ENCODE measurements at regions not wholly inside any gene's neighbourhood (a gene's known extent, or its start where the extent isn't known, plus 50 kb on each side); places are given as distances from the start of the nearest gene placed in this dataset.
"Not testable (repeated sequence)": the region's sequence is repeated elsewhere in the genome, so short reads cannot be mapped to it uniquely, and the experiment has no call there.

DNA sequence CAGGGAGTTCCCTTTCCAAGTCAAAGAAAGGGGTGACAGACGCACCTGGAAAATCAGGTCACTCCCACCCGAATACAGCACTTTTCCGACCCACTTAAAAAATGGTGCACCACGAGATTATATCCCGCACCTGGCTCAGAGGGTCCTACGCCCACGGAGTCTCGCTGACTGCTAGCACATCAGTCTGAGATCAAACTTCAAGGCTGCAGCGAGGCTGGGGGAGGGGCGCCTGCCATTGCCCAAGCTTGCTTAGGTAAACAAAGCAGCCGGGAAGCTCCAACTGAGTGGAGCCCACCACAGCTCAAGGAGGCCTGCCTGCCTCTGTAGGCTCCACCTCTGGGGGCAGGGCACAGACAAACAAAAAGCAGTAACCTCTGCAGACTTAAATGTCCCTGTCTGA, 277.8 kb upstream of the ARHGAP42 start:
- DNase-seq = not testable (repeated sequence)

DNA sequence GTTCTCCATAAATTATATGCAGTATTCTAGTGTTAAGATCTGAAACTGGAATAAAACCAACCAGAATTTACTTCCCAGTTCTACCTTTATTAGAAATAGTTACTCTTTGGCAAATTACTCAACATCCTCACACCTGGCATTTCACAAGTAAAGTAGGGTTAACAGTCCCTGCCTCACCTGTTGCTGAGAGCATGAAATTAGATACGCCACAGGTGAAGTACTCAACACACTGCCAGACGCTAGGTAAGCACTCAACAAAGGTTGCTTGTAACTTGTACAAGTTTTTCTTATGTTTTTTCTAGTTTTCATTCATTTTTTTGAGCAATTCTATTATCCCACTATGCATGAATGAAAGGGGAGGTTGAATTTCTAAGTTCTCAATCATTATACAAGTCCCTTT, 267.6 kb upstream of the ARHGAP42 start:
- no peak for DNase-seq

DNA sequence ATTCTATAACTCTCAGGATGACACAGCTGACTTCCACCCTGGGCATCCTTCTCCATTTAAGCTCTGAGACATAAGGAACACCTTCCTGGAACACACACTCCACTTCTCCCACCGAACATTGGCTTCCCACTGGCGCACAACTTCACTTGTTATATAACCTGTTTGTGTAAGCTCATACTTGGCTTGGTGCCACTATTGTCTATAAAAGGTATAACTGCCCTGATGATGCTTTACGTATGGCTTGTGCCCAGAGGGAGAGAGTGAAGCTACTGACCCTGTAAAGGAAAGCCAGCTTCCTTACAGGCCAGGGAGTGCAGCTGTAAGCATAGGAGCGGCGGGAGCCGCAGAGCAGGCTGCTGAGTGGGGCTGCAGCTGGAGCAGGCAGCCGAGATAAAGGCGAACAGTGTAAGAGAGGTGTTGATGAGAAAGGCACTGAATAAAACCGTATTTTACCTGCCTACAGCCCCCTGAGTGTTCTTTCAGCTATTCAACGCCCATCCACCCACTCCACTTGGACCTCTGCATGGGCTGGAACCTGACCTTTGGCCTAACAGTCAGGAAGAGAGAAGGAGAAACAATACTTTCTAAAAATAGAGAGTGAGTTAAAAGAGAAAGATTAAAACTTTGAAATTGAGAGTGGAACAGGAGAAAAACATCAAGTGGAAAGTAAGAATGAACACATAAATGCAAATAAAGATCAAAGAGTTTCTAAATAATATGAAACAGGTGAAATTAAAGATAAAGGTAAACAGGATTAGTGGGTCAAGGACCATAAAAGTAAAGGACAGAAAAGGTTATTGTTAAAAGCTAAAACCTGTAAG, 252.1 kb upstream of the ARHGAP42 start:
- no peak for DNase-seq

DNA sequence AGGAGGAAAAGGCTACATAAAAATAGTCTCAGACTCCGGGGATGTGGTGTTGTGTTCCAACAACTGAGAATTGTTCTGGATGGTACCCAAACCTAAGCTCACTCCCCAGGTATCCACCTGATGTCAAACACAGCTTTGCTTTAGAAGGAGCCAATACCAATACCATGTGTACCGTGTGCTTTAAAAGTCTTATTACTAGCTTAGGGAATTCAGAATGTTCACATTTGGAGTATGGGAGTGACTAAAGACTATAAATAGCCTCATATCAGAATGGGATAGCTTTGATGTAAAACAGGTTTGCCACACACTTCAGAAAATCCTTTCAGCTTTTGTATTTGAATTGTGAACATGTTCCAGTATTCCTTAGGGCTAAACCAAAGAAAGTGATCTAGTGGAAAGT, 248.7 kb upstream of the ARHGAP42 start:
- DNase-seq = no peak

DNA sequence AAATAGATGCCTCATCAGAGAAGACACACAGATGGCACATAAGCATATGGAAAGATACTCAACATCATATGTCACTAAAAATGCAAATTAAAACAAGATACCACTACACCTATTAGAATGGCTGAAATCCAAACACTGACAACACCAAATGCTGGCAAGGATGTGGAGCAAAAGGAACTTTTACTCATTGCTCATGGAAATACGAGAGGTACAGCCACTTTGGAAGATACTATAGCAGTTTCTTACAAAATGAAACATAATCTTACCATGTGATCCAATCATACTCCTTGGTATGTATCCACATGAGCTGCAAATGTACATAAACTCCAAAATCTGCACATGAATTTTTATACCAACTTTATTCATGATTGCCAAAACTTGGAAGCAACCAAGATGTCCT, 246.0 kb upstream of the ARHGAP42 start:
- no peak for DNase-seq

DNA sequence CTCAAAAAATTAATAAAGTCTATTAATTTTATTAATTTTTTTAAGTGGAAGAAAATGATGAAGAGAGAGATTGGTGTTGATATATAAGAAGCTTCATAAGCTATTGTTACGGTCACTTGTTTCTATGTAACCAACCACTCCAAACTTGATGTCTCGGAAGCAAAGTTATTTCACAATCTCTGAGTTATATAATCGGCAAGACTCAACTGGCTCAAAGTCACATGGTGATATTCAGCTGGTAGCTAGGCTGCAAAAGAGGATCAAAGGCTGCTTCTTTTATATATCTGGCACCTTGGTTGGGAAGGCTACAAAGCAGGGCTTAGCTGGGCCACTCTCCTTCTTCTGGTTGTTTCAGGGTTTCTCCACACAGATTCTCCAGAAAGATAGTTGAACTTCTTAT, 245.1 kb upstream of the ARHGAP42 start:
- DNase-seq = no peak

DNA sequence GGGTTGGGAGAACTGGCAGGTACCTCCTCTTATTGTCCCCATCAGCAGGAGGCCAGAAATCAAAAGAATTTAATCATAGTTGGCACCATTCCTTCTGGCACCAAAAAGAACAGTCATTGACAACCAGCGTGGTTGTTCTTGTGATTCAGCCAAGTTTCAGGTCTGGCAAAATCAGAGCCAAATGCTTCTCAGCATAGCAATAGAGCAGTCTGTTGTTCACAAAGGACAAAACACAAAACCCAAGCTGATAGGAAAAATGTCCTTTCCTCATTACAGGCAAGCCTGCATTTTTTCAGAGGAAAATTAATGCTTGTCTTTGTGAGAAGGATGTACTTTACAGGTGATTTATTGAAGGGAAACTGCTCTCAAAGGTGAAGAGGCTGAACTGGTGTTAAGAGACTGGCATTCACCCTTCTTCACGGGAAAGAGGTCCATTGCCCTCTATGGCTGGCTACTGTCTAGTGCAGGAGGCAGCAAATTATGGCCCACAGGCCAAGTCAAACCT, 241.8 kb upstream of the ARHGAP42 start:
- no peak for DNase-seq

DNA sequence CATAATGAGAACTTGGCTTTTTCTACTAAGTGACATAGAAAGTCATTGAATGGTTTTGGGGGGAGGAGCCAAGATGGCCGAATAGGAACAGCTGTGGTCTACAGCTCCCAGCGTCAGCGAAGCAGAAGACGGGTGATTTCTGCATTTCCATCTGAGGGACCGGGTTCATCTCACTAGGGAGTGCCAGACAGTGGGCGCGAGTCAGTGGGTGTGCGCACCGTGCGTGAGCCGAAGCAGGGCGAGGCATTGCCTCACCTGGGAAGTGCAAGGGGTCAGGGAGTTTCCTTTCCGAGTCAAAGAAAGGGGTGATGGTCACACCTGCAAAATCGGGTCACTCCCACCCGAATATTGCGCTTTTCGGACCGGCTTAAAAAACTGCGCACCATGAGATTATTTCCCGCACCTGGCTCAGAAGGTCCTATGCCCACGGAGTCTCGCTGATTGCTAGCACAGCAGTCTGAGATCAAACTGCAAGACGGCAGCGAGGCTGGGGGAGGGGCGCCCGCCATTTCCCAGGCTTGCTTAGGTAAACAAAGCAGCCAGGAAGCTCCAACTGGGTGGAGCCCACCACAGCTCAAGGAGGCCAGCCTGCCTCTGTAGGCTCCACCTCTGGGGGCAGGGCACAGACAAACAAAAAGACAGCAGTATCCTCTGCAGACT, 235.2 kb upstream of the ARHGAP42 start:
- not testable (repeated sequence) for DNase-seq

- no peak for DNase-seq
Observed at GRCh38 chr11:100459811-100460210, 227.3 kb upstream of the ARHGAP42 start.

DNA sequence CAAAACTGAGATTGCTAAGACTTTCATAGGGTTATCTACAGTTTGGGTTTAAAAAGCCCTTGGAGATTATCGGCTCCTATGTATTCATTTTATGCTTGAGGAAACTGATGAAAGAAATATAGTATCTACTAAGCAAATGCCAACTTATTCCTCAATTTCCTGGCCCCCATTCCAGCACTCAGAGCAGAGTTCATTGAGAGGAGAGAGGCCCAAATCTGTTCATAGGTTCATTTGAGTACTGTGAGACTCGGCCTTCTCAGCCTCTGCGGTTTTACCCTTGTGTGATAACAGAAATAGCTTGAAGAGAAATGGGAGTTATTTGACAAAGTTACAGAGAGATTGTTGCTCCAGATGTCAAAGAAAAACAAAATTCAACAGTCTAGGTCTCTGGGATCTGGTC, 226.7 kb upstream of the ARHGAP42 start:
- DNase-seq = no peak

GRCh38 chr11:100467821-100468508, 219.1 kb upstream of the ARHGAP42 start:
- no peak for DNase-seq

- DNase-seq = no peak
Observed at GRCh38 chr11:100469835-100470234, 217.3 kb upstream of the ARHGAP42 start.

GRCh38 chr11:100472727-100473389, 214.2 kb upstream of the ARHGAP42 start:
- DNase-seq = no peak

- no peak for DNase-seq
Observed at GRCh38 chr11:100473390-100473740, 213.7 kb upstream of the ARHGAP42 start.

- no peak for DNase-seq
Observed at GRCh38 chr11:100484948-100485347, 202.1 kb upstream of the ARHGAP42 start.

DNA sequence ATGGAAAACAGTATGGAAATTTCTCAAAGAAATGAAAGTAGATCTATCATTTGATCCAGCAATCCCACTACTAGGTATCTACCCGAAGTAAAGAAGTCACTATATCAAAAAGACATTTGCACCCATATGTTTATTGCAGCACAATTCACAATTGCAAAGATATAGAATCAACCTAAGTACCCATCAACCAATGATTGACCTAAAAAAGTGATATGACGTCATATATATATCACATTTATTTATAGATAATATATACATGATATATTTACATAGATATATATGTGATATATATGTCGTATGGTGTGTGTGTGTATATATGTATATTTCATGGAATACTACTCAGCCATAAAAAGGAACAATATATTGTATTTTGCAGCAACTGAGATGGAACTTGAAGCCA, 188.3 kb upstream of the ARHGAP42 start:
- DNase-seq = no peak

DNA sequence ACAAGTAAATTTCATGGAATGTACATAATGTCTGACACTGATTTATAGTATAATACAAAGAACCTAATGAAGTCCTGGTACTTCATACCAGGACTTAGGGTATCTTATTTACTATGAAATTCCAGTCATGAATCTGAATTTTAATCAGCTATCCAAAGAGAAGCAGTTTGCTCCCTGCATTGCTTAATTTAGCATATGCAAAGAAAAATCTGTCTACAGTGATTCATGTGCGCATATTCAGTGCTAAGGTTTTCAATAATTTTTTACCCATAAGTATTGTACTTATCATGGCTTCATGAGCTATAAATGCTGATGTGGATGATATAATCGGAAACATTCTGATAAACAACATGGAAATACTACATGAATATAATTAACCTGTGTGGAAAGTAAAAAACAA, 185.6 kb upstream of the ARHGAP42 start:
- DNase-seq = no peak

DNA sequence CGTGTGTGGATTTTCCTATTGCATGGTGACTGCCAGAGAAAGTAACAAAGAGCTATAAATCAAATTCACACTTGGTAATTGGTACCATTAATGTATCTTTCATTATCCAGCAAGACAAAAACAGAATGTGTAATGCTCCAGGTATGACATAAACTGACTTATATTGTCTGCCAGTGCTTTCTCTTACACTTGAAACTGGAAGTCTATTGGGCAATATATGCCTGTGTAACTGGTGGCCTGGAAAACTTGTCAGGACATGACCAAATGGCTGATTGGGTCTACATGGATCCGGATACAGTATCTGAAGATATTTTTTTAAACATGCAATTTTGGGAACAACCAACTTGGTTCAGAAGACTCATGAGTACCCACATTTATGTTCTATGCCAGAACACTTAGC, 174.6 kb upstream of the ARHGAP42 start:
- DNase-seq = no peak

DNA sequence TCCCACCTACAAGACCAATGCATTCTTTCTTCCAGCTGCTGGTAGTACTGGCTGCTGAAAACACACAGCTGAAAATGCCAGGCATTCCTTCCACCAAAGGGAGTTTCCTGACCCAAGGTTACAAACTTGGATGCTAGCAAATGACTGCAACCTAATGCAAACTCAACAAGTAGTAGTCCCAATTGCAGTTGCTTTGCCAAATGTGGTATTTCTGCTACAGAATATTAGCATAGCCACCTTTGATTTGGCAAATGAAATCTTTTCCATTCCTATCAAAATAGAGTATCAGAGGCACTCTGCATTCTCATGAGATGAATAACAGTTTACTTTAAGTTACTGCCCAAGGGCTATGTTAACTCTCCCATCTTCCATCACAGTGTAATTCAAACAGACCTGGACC, 172.0 kb upstream of the ARHGAP42 start:
- DNase-seq = no peak

DNA sequence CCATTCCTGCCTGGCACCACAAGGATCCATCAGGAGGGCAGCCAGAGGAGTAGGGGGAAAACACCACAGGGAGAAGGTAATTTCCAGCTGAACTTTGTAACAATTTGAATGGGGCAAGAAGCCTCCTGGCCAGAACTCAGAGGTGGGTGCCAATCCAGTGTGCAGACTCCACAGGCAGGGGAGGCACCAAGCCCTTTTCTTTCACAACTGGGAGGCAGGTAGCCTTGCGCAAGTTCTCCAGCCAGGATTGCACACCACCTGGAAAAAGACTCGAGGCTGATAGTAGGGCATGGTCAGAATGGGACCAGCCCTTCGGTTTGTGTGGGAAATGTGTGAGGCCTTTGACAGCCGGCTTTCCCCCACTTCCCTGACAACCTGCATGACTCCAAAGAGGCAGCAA, 161.9 kb upstream of the ARHGAP42 start:
- no peak for DNase-seq

- no peak for DNase-seq
Observed at GRCh38 chr11:100525635-100526034, 161.5 kb upstream of the ARHGAP42 start.

DNA sequence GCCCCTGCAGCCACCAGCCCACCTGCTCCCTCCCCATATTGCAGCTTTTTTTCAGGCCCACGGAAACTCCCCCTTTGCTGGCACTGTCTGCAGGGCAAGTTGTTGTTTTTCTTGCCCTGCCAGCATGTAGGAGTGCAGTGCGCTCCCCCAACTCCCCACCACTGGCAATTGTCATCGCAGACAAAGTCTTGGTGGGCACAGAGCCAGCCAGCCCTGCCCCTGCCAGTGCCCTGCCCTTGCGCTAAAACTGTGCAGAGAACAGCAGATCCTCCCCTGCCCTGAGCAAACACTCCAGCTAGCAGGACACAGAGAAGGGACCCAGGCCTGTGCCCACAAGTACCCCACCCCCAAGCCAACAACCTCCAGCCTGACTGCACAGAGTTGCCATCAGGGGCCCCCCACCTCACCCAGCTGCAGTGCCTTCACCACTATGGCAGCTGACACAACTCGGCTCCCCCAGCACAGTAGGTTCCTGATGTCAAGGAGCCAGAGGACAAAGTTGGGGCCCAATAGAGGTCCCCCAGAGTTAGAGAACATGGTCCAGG, 158.1 kb upstream of the ARHGAP42 start:
- no peak for DNase-seq

DNA sequence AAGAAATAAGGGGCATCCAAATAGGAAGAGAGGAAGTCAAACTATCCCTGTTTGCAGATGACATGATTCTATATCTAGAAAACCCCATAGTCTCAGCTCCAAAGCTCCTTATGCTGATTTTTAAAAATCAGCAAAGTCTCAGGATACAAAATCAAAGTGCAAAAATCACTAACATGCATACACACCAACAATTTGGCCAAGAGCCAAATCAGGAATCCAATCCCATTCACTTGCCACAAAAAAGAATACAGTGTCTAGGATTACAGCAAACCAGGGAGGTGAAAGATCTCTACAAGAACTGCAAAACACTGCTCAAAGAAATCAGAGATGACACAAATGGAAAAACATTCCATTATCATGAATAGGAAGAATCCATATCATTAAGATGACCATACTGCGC, 155.8 kb upstream of the ARHGAP42 start:
- DNase-seq = not testable (repeated sequence)
